ENCODE measurements at regions not wholly inside any gene's neighbourhood (a gene's known extent, or its start where the extent isn't known, plus 50 kb on each side); places are given as distances from the start of the nearest gene placed in this dataset.

- DNase-seq (ENCODE audit: low read depth), result no peak
- no peak overlapping the region for H3K4me3 ChIP-seq (ENCODE audit: low read depth, low read length)
- TF ChIP-seq CTCF (IDR thresholded peaks at IDR 0.05; ENCODE audit: control insufficient read depth, extremely low read depth, insufficient read depth), result no peak
Observed at GRCh38 chr2:129061069-129061768, 742.6 kb upstream of the HS6ST1 start.

DNA sequence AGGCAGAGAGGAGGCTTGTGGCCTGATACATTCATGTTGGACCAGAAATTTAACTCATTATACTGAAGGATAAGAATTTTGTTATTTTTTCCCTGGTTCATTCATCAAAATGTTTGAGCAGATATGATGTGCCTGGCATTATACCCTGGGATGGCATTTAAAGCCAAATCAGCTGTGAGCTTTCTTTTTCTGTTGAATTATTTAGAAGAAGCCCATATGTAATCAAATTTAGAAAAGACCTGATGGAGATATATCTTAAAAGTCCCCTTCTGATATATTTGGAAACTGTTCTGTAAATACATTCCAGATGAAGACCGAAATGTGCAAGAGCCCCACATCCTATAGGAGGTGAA lies 743.1 kb upstream of the HS6ST1 start:
- DNase-seq (ENCODE audit: low read depth), result no peak
- no peak overlapping the region for H3K4me3 ChIP-seq (ENCODE audit: low read depth, low read length)
- TF ChIP-seq CTCF (IDR thresholded peaks at IDR 0.05; ENCODE audit: control insufficient read depth, extremely low read depth, insufficient read depth), result no peak

DNA sequence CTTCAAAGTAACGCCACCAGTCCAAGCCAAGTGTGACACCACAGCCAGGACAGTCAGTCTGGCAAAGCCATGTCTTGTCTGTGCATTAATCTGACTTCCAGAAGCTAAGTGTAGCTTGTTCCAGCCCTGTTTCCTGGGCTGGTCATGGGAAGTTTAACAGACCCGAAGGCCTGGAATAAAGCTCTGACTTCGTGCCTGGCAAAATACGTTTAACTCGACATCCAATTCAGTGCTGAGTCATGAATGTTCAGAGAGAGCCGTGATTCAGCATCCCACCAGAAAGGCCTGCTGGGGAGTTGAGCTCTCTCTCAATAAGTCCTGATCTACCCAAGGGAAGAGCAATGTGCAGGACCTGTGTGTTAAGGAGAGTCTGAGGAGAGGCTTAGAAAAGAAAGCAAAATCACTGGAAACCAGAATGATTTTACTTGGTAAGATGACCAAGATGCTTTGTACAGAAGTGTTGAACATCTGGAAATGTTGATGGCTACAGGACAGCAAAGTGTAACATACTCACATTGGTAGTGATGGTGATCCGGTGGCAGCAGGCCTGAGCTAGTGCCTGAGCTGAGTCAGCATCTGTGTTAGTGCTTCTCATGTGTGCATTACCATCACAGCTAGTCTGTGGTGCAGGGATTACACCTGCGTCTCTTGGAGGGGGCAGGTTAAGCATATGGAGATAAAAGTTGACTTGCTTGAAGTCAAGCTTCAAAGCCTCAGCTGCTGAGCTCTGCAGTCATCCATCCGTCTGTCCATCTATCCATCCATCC lies 743.7 kb upstream of the HS6ST1 start:
- TF ChIP-seq CTCF (IDR thresholded peaks at IDR 0.05; ENCODE audit: control insufficient read depth, extremely low read depth, insufficient read depth), result no peak
- H3K4me3 ChIP-seq (ENCODE audit: low read depth, low read length), result no peak overlapping the region
- DNase-seq (ENCODE audit: low read depth), result no peak

DNA sequence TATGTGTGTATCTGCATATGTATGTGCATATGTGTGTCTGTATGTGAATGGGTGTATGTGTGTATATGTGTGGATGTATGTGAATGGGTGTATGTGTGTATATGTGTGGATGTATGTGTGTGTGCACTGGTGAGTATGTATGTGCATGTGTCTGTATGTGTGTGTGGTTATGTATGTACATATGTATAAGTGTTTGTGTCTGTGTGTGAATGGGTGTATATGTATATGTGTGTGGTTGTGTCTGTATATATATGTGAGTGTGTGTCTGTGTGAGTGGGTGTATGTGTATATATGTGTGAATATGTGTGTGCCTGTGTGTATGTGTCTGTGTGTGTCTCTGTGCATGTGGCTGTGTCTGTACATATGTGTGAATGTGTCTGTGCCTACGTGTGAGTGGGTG lies 748.4 kb upstream of the HS6ST1 start:
- DNase-seq (ENCODE audit: low read depth), result no peak
- TF ChIP-seq CTCF (IDR thresholded peaks at IDR 0.05; ENCODE audit: control insufficient read depth, extremely low read depth, insufficient read depth), result no peak
- H3K4me3 ChIP-seq (ENCODE audit: low read depth, low read length), result no peak overlapping the region

DNA sequence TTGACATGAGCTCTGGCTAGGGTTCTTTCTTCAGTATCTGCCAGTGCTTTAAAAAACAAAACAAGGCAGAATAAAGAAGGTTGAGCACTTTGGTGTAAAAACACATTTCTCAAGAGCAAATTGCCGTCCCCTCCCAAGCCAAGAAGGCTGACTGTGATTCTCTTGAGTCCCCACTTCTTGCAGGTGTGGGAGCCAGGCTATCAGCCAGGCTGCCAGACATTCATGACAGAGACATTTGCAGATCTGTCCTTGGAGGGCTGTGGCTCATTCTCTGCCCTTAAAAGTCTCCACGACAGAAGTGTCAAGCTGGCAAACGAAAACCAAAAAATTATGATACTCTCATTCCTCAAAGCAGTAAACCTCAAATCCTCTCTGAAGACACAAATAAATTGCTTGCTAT lies 749.3 kb upstream of the HS6ST1 start:
- no peak for TF ChIP-seq CTCF (IDR thresholded peaks at IDR 0.05; ENCODE audit: control insufficient read depth, extremely low read depth, insufficient read depth)
- DNase-seq (ENCODE audit: low read depth), result no peak
- no peak overlapping the region for H3K4me3 ChIP-seq (ENCODE audit: low read depth, low read length)

DNA sequence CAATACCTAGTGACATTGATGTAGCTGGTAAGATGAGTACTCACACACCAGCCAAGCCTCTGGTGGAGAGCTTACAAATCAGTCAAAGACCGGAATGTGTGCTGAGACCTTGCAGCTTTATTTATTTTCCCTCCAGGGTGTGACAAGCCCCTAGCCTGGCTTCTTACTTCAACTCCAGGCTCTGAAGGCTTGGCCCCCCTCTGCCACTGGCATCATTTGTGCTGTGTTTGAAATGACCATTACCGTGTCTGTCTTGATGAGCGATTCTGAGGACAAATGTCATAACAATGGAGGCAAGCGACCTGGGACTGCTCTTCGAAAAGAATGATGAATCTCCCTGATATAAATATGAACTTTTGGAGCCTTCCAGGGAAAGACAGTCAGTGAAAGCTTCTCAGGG lies 749.9 kb upstream of the HS6ST1 start:
- no peak for DNase-seq (ENCODE audit: low read depth)
- no peak overlapping the region for H3K4me3 ChIP-seq (ENCODE audit: low read depth, low read length)
- no peak for TF ChIP-seq CTCF (IDR thresholded peaks at IDR 0.05; ENCODE audit: control insufficient read depth, extremely low read depth, insufficient read depth)

Measured in LNCaP clone FGC (cell line).